Liver (tissue), 8 donors: ENCODE measurements at regions not wholly inside any gene's neighbourhood (a gene's known extent, or its start where the extent isn't known, plus 50 kb on each side); places are given as distances from the start of the nearest gene placed in this dataset.

ENCODE experiments used
- DNase-seq: peaks from one replicate; pipeline ENCODE4 v3.0.0-alpha.2; 2017; ENCODE audit warnings: low spot score
- H3K27ac ChIP-seq, 2 donors: one replicate each; pipeline ENCODE4 v1.7.0; 2013; ENCODE audit warnings: inconsistent platforms in 2 of 2, low read length in 2 of 2, control low read depth in 1 of 2, low read depth in 1 of 2, mild to moderate bottlenecking in 1 of 2
- H3K27me3 ChIP-seq, 4 donors: one replicate each; pipeline versions ENCODE4 v1.6.1 to v1.7.0; 2013; ENCODE audit warnings: low read length in 3 of 4, inconsistent platforms in 1 of 4, mild to moderate bottlenecking in 1 of 4, moderate library complexity in 1 of 4; ENCODE audit not compliant: control insufficient read depth in 4 of 4, insufficient read depth in 4 of 4
- H3K36me3 ChIP-seq, 4 donors: one replicate each; pipeline versions ENCODE4 v1.6.1 to v1.7.0; 2013; ENCODE audit warnings: low read length in 3 of 4, mild to moderate bottlenecking in 3 of 4, low read depth in 1 of 4, moderate library complexity in 1 of 4; ENCODE audit not compliant: control insufficient read depth in 4 of 4, insufficient read depth in 3 of 4
- H3K4me1 ChIP-seq, 4 donors: one replicate each; pipeline versions ENCODE4 v1.6.1 to v1.7.0; 2013; ENCODE audit warnings: low read length in 3 of 4, mild to moderate bottlenecking in 3 of 4, moderate library complexity in 1 of 4; ENCODE audit not compliant: control insufficient read depth in 4 of 4, insufficient read depth in 4 of 4
- H3K4me3 ChIP-seq, 3 donors: one replicate each; pipeline versions ENCODE4 v1.6.1 to v1.7.0; 2013; ENCODE audit warnings: low read length in 3 of 3, control low read depth in 1 of 3, low read depth in 1 of 3, mild to moderate bottlenecking in 1 of 3
- H3K9ac ChIP-seq, 2 donors: one replicate each; pipeline ENCODE4 v1.7.0; 2013; ENCODE audit warnings: low read length in 2 of 2, mild to moderate bottlenecking in 2 of 2, moderate library complexity in 2 of 2, control low read depth in 1 of 2, low read depth in 1 of 2
- H3K9me3 ChIP-seq, 4 donors: one replicate each; pipeline versions ENCODE4 v1.6.1 to v1.7.0; 2013; ENCODE audit warnings: low read length in 3 of 4; ENCODE audit not compliant: control insufficient read depth in 4 of 4
- EGR1 ChIP-seq, 2 donors: IDR thresholded peaks; 2 replicates each; pipeline ENCODE4 v1.6.1; 2016 to 2018; ENCODE audit warnings: antibody characterized with exemption in 2 of 2, low read depth in 2 of 2
- FOXA1 ChIP-seq: IDR thresholded peaks from 2 replicates; pipeline ENCODE4 v1.6.1; 2016; ENCODE audit warnings: antibody characterized with exemption
- FOXA2 ChIP-seq: IDR thresholded peaks from 2 replicates; pipeline ENCODE4 v1.6.1; 2016; ENCODE audit warnings: antibody characterized with exemption
- GABPA ChIP-seq, 2 donors: IDR thresholded peaks in 1 of 2; conservative IDR thresholded peaks in 1 of 2; 2 replicates each; pipeline ENCODE4 v1.6.1; 2016; ENCODE audit warnings: antibody characterized with exemption in 2 of 2, mild to moderate bottlenecking in 1 of 2, moderate library complexity in 1 of 2
- HNF4A ChIP-seq, 2 donors: conservative IDR thresholded peaks; 2 replicates each; pipeline ENCODE4 v1.6.1; 2016; ENCODE audit warnings: antibody characterized with exemption in 2 of 2, mild to moderate bottlenecking in 2 of 2
- HNF4G ChIP-seq: IDR thresholded peaks from 2 replicates; pipeline ENCODE4 v1.6.1; 2016; ENCODE audit warnings: antibody characterized with exemption
- JUND ChIP-seq, 2 donors: IDR thresholded peaks; 2 replicates each; pipeline ENCODE4 v1.6.1; 2016; ENCODE audit warnings: antibody characterized with exemption in 2 of 2
- NR2F2 ChIP-seq: IDR thresholded peaks from 2 replicates; pipeline ENCODE4 v1.6.1; 2016; ENCODE audit warnings: antibody characterized with exemption
- RAD21 ChIP-seq, 2 donors: IDR thresholded peaks; 2 replicates each; pipeline ENCODE4 v1.6.1; 2016; ENCODE audit warnings: antibody characterized with exemption in 2 of 2, mild to moderate bottlenecking in 2 of 2
- REST ChIP-seq: IDR thresholded peaks from 2 replicates; pipeline ENCODE4 v1.6.1; 2016; ENCODE audit warnings: antibody characterized with exemption, mild to moderate bottlenecking
- RXRA ChIP-seq, 2 donors: IDR thresholded peaks; 2 replicates each; pipeline ENCODE4 v1.6.1; 2017 to 2018; ENCODE audit warnings: antibody characterized with exemption in 2 of 2, mild to moderate bottlenecking in 1 of 2
- SP1 ChIP-seq: IDR thresholded peaks from 2 replicates; pipeline ENCODE4 v1.6.1; 2018; ENCODE audit warnings: antibody characterized with exemption, mild to moderate bottlenecking
- TAF1 ChIP-seq: conservative IDR thresholded peaks from 2 replicates; pipeline ENCODE4 v1.6.1; 2016; ENCODE audit warnings: antibody characterized with exemption, mild to moderate bottlenecking
- YY1 ChIP-seq: IDR thresholded peaks from 2 replicates; pipeline ENCODE4 v1.6.1; 2016; ENCODE audit warnings: antibody characterized with exemption, mild to moderate bottlenecking
- ZBTB33 ChIP-seq: IDR thresholded peaks from 2 replicates; pipeline ENCODE4 v1.6.1; 2016; ENCODE audit warnings: antibody characterized with exemption
- WGBS: extraction: QIAGEN DNeasy Blood & Tissue Kit; methylation state at CpG from one replicate; pipeline ENCODE4 v1.1.7; 2013; 5-methylcytosine and 5-hydroxymethylcytosine counted together
- TF ChIP-seq, protein P1 (sequence below): IDR thresholded peaks from 2 replicates; pipeline ENCODE4 v1.6.1; 2016; ENCODE audit warnings: antibody characterized with exemption
- TF ChIP-seq, protein P2 (sequence below): fragments of 150-350 bp; IDR thresholded peaks from 2 replicates; pipeline ENCODE4 v1.5.1; 2017; ENCODE audit warnings: improper control_type of control experiment, low read depth, low read length; ENCODE audit not compliant: missing input control
- TF ChIP-seq, protein P3 (sequence below): IDR thresholded peaks from 2 replicates; pipeline ENCODE4 v1.6.1; 2016; ENCODE audit warnings: antibody characterized with exemption
- donor health status: healthy.
- donor health status: healthy.
- donor health status: healthy.
- donor health status: healthy.
- donor health status: healthy.

DNA sequence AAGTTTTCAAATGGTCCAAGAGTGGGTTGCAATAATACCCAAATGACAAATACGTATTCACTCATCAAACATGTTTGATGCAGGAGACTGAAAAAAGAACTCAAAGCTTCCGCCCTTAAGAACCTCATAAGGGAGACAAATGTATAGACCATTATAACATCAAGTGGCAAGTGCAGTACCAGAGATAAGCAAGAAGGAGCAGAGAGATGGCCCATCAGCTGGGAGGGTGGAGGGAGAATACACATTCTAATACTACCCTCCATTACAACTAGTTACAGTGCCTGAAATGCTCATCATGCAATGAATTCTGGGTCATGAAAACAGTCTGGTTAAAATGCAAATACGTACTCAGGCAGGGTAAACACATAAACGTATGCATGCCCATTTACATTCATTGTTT is 304.0 kb downstream of the SHQ1 start:
- Histone ChIP-seq H3K4me3 (no peak overlapping the region), H3K27me3 (no peaks in the 10 kb centered on the region), H3K9me3 (no peaks in the 10 kb centered on the region), H3K4me1 (no peaks in the 10 kb centered on the region), H3K27ac (no peak overlapping the region), H3K9ac (no peak overlapping the region), H3K36me3 (no peaks in the 10 kb centered on the region)
- 83% methylated on average over 4 of the region's 4 CpGs for WGBS
- TF ChIP-seq JUND (IDR thresholded peaks at IDR 0.05): no peak
- TF ChIP-seq, protein P1, sequence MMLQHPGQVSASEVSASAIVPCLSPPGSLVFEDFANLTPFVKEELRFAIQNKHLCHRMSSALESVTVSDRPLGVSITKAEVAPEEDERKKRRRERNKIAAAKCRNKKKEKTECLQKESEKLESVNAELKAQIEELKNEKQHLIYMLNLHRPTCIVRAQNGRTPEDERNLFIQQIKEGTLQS: no peak
- no peak for TF ChIP-seq GABPA (IDR thresholded peaks at IDR 0.05 in 1 of 2, conservative IDR thresholded peaks at IDR 0.05 in 1 of 2)
- TF ChIP-seq RXRA (IDR thresholded peaks at IDR 0.05): no peak
- TF ChIP-seq, protein P2, sequence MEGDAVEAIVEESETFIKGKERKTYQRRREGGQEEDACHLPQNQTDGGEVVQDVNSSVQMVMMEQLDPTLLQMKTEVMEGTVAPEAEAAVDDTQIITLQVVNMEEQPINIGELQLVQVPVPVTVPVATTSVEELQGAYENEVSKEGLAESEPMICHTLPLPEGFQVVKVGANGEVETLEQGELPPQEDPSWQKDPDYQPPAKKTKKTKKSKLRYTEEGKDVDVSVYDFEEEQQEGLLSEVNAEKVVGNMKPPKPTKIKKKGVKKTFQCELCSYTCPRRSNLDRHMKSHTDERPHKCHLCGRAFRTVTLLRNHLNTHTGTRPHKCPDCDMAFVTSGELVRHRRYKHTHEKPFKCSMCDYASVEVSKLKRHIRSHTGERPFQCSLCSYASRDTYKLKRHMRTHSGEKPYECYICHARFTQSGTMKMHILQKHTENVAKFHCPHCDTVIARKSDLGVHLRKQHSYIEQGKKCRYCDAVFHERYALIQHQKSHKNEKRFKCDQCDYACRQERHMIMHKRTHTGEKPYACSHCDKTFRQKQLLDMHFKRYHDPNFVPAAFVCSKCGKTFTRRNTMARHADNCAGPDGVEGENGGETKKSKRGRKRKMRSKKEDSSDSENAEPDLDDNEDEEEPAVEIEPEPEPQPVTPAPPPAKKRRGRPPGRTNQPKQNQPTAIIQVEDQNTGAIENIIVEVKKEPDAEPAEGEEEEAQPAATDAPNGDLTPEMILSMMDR: no peak
- no peak for TF ChIP-seq TAF1
- TF ChIP-seq REST: no peak
- TF ChIP-seq, protein P3, sequence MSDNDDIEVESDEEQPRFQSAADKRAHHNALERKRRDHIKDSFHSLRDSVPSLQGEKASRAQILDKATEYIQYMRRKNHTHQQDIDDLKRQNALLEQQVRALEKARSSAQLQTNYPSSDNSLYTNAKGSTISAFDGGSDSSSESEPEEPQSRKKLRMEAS: no peak
- TF ChIP-seq FOXA1: no peak
- TF ChIP-seq HNF4G: no peak
- no peak for TF ChIP-seq RAD21 (IDR thresholded peaks at IDR 0.05)
- TF ChIP-seq NR2F2: no peak
- no peak for TF ChIP-seq HNF4A (conservative IDR thresholded peaks at IDR 0.05)
- TF ChIP-seq YY1: no peak
- TF ChIP-seq ZBTB33: no peak
- DNase-seq: no peak

DNA sequence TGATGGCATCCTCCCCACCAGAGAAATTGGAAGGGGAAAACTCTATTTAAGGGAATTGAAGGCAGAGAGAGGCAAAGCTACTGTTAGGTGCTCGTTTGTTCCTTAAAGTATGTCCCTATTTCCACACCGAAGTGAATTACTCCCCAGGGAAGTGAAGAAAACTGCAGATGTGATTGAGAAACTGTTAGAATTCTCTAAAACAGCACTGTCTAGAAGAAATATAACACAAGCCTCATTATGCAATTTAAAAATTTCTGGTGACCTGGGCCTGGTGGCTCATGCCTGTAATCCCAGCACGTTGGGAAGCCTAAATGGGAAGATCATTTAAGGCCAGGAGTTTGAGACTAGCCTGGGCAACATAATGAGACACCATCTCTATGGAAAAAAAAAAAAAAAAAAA is 305.0 kb downstream of the SHQ1 start:
- no peak overlapping the region for H3K9ac ChIP-seq
- H3K27ac ChIP-seq: no peak overlapping the region
- TF ChIP-seq EGR1 (IDR thresholded peaks at IDR 0.05; ENCODE audit: low read depth in 2 of 2) (no peak), RXRA (IDR thresholded peaks at IDR 0.05) (no peak), FOXA2 (no peak), REST (no peak), SP1 (no peak), GABPA (IDR thresholded peaks at IDR 0.05 in 1 of 2, conservative IDR thresholded peaks at IDR 0.05 in 1 of 2) (no peak), RAD21 (IDR thresholded peaks at IDR 0.05) (no peak), YY1 (no peak), JUND (IDR thresholded peaks at IDR 0.05) (no peak)
- TF ChIP-seq, protein P1: no peak
- TF ChIP-seq, protein P2: no peak
- TF ChIP-seq, protein P3: no peak
- WGBS: 89% methylated on average over 3 of the region's 3 CpGs
- H3K27me3 ChIP-seq: no peaks in the 10 kb centered on the region
- H3K4me3 ChIP-seq: no peak overlapping the region
- no peak for DNase-seq
- no peaks in the 10 kb centered on the region for H3K36me3 ChIP-seq
- H3K9me3 ChIP-seq: no peaks in the 10 kb centered on the region
- no peaks in the 10 kb centered on the region for H3K4me1 ChIP-seq
